Activated T-helper 1 cell treated with anti-CD3 and anti-CD28 coated beads, Interleukin-12 subunit alpha, Interleukin-12 subunit beta, Interleukin-2, Interleukin-4 antibody, amounts not matched to agents 30 ng/mL and 10 ng/mL and 1 ng/mL, durations not matched to agents 14 hours and 24 hours and 36 hours (primary cell): ENCODE measurements at regions not wholly inside any gene's neighbourhood (a gene's known extent, or its start where the extent isn't known, plus 50 kb on each side); places are given as distances from the start of the nearest gene placed in this dataset.

Experiments used
- DNase-seq: peaks from one replicate; pipeline ENCODE4 v3.0.0; 2021; ENCODE audit warnings: low spot score
- H3K27ac Mint-ChIP-seq: one replicate; pipeline ENCODE4 v1.8.0; 2021; ENCODE audit warnings: mild to moderate bottlenecking, mixed read lengths
- H3K27me3 Mint-ChIP-seq: one replicate; pipeline ENCODE4 v1.8.0; 2022; ENCODE audit warnings: mild to moderate bottlenecking, moderate library complexity, mixed read lengths; ENCODE audit not compliant: insufficient read depth
- H3K36me3 Mint-ChIP-seq: one replicate; pipeline ENCODE4 v1.8.0; 2021; ENCODE audit warnings: low read depth, mixed read lengths
- H3K4me1 Mint-ChIP-seq: one replicate; pipeline ENCODE4 v1.8.0; 2021; ENCODE audit warnings: low read depth, mixed read lengths
- H3K4me3 Mint-ChIP-seq: one replicate; pipeline ENCODE4 v1.8.0; 2021; ENCODE audit warnings: mild to moderate bottlenecking, moderate library complexity, mixed read lengths
- H3K9me3 Mint-ChIP-seq: one replicate; pipeline ENCODE4 v1.8.0; 2021; ENCODE audit warnings: mixed read lengths
- intact Hi-C: fragments of 100-400 bp; cut with micrococcal nuclease; formaldehyde crosslinking; loops from one replicate; pipeline ENCODE4 v1.15.1; 2024

DNA sequence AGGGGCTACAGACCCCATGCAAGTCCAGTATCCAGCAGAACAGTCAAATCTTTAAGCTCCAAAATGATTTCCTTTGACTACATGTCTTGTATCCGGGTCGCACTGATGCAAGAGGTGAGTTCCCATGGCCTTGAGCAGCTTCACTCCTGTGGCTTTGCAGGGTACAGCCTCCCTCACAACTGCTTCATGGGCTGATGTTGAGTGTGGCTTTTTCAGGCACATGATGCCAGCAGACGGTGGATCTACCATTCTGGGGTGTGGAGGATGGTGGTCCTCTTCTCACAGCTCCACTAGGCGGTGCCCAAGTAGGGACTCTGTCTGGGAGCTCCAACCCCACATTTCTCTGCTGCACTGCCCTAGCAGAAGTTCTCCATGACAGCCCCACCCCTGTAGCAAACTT lies 208.4 kb downstream of the INSIG2 start:
- Mint-ChIP-seq H3K4me3 (no peak overlapping the region), H3K9me3 (no peaks in the 10 kb centered on the region), H3K27me3 (peaks cover 24% of the 10 kb centered on the region), H3K4me1 (no peaks in the 10 kb centered on the region), H3K27ac (no peak overlapping the region), H3K36me3 (no peaks in the 10 kb centered on the region)
- intact Hi-C loops = no loop called here
- no peak for DNase-seq

- no peak for DNase-seq
- Mint-ChIP-seq H3K9me3 (no peaks in the 10 kb centered on the region), H3K36me3 (no peaks in the 10 kb centered on the region), H3K4me1 (no peaks in the 10 kb centered on the region), H3K27ac (no peak overlapping the region), H3K27me3 (peaks cover 25% of the 10 kb centered on the region), H3K4me3 (no peak overlapping the region)
- intact Hi-C loops = no loop called here
Measured at GRCh38 chr2:118295592-118296390, 207.5 kb downstream of the INSIG2 start.

DNA sequence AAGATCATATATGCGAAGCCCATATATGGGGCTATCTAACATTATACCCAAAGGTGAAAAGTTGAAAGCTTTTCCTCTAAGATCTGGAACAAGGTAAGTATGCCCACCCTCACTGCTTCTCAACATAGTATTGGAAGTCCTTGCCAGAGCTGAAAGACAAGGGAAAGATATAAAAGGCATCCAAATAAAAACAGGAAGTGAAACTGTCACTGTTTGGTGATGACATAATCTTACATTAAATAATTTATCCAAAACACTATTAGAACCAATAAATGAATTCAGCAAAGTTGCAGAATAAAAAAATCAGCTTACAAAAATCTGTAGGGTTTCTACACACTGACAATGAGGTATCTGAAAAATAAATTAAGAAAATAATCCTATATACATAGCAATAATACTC lies 205.8 kb downstream of the INSIG2 start:
- intact Hi-C loops = no loop called here
- Mint-ChIP-seq H3K4me1 (no peaks in the 10 kb centered on the region), H3K27me3 (peaks cover 22% of the 10 kb centered on the region), H3K27ac (no peak overlapping the region), H3K9me3 (no peaks in the 10 kb centered on the region), H3K4me3 (no peak overlapping the region), H3K36me3 (no peaks in the 10 kb centered on the region)
- no peak for DNase-seq

DNA sequence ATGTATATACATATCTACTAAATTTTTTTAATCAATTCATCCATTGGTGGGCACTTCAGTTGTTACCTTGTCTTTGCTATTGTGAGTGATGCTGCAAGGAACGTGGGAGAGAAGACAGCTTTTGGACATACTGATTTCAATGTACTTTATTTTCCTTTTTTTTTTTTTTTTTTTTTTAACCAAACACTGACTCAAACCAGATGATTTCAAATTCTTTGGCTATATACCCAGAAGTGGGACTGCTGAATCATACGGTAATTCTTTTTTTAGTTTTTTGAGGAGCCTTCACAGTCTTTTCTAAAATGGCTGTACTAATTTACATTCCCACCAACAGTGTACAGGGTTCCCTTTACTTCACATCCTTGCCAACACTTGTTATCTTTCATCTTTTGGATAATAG lies 204.7 kb downstream of the INSIG2 start:
- Mint-ChIP-seq H3K4me1 (no peaks in the 10 kb centered on the region), H3K36me3 (no peaks in the 10 kb centered on the region), H3K9me3 (no peaks in the 10 kb centered on the region), H3K27me3 (peaks cover 19% of the 10 kb centered on the region), H3K4me3 (no peak overlapping the region), H3K27ac (no peak overlapping the region)
- intact Hi-C loops = no loop called here
- DNase-seq = no peak

DNA sequence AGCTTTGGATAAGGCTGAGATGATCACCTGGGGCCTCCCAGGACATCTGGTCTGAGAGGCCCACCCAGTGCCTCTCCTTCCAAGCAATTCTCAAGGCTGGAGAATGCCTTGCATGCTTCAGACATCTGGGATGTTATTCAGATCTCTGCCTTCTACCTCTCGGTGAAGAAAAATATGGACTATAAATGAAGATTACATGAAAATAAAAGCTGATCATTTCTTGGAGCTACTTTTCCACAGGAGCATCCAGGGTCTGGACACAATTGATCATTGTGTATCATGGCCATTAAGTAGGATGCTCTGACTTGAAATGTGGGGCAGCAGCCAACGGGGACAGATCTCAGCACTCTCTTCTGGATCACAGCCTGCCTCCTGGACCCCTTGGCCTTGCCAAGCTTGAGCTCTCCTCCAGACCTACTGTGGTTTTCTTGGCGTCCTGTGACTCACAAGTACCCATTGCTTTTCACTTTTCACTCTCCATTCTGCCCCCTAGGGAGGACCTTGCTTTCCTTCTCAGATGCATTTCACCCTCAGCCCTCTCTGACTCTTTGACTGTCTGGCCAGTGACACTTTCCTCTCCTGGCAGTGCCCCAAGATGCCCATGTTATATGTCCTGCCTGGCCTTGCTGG lies 203.1 kb downstream of the INSIG2 start:
- no peaks in the 10 kb centered on the region for H3K36me3 Mint-ChIP-seq
- peaks cover 17% of the 10 kb centered on the region for H3K27me3 Mint-ChIP-seq
- no peaks in the 10 kb centered on the region for H3K9me3 Mint-ChIP-seq
- intact Hi-C loops = no loop called here
- H3K4me1 Mint-ChIP-seq = no peaks in the 10 kb centered on the region
- no peak overlapping the region for H3K27ac Mint-ChIP-seq
- no peak for DNase-seq
- no peak overlapping the region for H3K4me3 Mint-ChIP-seq

DNA sequence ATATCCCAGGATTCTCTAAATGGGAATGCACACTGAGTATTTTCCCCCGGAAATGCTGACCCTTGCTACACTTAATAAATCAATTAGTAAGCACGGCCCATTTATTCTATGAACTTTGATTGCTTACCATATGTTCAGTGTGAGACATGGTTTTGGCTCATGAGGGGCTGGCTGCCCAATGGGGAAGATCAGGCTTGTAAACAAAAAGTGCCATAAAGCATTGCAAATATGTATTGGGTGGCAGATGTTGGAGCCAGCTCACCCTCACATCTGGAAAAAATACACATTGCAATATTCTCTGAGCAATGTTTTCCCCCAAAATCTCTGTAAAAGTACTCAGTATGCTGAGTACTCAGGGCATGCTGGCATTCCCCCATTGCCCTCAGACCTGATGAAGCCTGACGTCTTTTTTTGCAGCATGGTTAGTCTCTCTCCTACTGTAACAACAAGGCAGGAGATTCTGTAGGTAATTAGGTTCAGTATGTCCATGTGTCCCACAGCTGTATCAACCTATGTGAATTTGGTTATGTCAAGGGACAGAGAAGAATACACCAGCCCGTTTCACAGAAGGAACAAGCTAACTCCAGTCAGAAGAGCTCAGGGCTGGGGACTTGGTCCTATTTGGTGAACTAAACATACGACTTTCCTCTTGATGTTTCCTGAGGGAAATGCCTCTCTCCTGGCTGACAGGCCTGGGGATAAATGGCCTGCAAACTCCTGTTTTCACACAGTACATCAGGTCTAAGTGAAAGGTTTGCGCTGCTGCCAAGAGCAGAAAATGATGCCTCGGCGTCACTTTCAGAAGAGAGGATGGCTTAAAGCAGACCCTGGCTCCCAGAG lies 202.4 kb downstream of the INSIG2 start:
- Mint-ChIP-seq H3K36me3 (no peaks in the 10 kb centered on the region), H3K4me3 (no peak overlapping the region), H3K4me1 (no peaks in the 10 kb centered on the region), H3K27me3 (peaks cover 15% of the 10 kb centered on the region), H3K27ac (no peak overlapping the region), H3K9me3 (no peaks in the 10 kb centered on the region)
- intact Hi-C loops = no loop called here
- no peak for DNase-seq

DNA sequence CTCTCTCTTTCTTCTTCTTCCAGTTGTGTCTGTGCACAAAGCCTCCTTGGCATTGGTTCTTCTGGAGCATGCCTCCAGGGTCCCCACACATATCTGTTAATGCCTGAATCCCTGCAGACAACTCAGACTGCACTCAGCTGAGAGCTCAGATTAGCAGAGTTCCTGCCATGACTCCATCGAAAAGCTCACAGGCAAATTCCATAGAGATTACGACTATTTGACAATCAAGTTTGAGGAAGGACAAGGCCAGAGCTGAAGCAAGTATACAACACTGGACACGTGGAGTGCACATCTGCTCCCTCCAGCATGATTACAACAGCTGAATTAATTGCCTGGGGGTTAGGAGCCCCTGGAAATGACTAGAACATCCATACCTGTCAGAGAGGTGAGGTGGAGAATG lies 190.7 kb downstream of the INSIG2 start:
- H3K27me3 Mint-ChIP-seq = peaks cover 25% of the 10 kb centered on the region
- H3K36me3 Mint-ChIP-seq = no peaks in the 10 kb centered on the region
- H3K27ac Mint-ChIP-seq = no peak overlapping the region
- no peak overlapping the region for H3K4me3 Mint-ChIP-seq
- intact Hi-C loops = no loop called here
- no peaks in the 10 kb centered on the region for H3K4me1 Mint-ChIP-seq
- DNase-seq = no peak
- H3K9me3 Mint-ChIP-seq = no peaks in the 10 kb centered on the region

DNA sequence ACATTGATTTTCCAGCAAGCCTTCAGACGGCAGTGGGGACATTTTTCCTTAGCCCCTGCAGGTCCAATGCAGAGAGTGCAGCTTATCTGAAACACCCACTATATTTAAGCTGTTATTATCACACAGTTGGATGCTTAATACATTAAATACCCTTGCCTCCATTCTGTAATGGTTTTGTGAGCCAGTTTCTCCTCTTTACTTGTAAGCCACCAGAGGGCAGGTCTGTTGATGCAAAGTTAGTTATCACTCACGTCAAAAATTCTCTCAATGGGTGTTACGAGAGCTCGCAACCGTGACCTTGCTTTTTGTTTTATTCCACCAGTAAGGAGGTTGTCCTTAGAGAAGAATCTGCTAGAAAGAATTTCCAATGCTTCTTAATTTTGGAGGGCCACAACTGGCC lies 189.8 kb downstream of the INSIG2 start:
- Mint-ChIP-seq H3K9me3 (no peaks in the 10 kb centered on the region), H3K27me3 (peaks cover 27% of the 10 kb centered on the region), H3K36me3 (no peaks in the 10 kb centered on the region)

DNA sequence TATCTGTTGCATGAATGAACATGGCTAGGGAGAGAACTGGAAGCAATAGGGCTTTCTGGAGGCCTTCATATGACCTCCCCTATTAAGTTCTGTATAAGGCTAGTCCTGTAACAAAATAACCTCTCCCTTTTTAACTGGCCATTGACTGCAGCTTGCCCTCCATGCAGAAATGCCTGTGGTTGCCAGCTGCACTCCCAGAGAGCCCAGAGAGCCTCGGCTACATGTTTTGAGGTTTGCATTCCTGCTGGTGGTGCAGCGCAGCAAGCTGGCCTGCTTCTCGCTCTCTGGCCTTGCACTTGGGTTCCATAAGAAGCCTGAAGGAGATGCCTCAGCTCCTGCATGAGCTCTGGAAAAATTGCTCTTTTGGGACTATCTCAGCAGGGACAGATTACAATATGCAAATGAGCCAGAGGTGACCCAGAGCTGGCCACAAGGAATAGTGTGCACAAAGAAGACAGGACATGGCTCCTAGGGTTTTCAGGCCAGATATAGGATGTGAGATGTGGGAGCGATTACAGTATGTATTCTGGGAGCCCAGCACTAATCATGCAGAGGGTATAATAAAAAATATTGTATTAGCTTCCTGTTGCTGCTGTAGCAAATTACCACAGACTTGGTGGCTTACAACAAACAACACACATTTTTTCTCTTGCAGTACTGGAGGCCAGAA lies 186.7 kb downstream of the INSIG2 start:
- Mint-ChIP-seq H3K4me1 (no peaks in the 10 kb centered on the region), H3K9me3 (no peaks in the 10 kb centered on the region), H3K27ac (no peak overlapping the region), H3K27me3 (peaks cover 5% of the 10 kb centered on the region), H3K36me3 (no peaks in the 10 kb centered on the region), H3K4me3 (no peak overlapping the region)
- no peak for DNase-seq
- intact Hi-C loops = no loop called here

More for the DNA sequence above, 189.8 kb downstream of the INSIG2 start:
- intact Hi-C loops = no loop called here
- Mint-ChIP-seq H3K27ac (no peak overlapping the region), H3K4me3 (no peak overlapping the region), H3K4me1 (no peaks in the 10 kb centered on the region)
- no peak for DNase-seq

DNA sequence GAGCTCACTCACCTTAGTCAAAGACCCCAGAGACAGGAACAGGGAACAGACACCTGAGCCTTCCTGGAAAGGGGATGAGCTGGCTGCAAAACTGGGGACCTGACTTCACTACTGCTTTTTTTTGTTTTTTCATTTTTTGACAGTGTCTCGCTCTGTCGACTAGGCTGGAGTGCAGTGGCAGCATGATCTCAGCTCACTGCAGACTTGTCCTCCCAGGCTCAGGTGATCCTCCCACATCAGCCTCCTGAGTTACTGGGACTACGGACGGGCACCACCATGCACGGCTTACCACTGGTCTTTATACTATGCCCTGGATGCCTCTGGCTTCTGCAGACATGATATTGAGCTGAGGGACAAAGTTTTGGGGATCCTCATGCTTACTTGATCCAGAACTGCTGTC lies 184.1 kb downstream of the INSIG2 start:
- Mint-ChIP-seq H3K27ac (no peak overlapping the region), H3K9me3 (no peaks in the 10 kb centered on the region), H3K27me3 (peaks cover 2% of the 10 kb centered on the region), H3K4me1 (no peaks in the 10 kb centered on the region), H3K4me3 (no peak overlapping the region), H3K36me3 (no peaks in the 10 kb centered on the region)
- intact Hi-C loops = no loop called here
- no peak for DNase-seq

GRCh38 chr2:118269408-118270051 lies 181.3 kb downstream of the INSIG2 start:
- peaks cover 7% of the 10 kb centered on the region for H3K27me3 Mint-ChIP-seq
- H3K9me3 Mint-ChIP-seq = no peaks in the 10 kb centered on the region
- H3K27ac Mint-ChIP-seq = no peak overlapping the region
- H3K4me1 Mint-ChIP-seq = no peaks in the 10 kb centered on the region
- intact Hi-C loops = no loop called here
- H3K36me3 Mint-ChIP-seq = no peaks in the 10 kb centered on the region
- no peak overlapping the region for H3K4me3 Mint-ChIP-seq
- no peak for DNase-seq

DNA sequence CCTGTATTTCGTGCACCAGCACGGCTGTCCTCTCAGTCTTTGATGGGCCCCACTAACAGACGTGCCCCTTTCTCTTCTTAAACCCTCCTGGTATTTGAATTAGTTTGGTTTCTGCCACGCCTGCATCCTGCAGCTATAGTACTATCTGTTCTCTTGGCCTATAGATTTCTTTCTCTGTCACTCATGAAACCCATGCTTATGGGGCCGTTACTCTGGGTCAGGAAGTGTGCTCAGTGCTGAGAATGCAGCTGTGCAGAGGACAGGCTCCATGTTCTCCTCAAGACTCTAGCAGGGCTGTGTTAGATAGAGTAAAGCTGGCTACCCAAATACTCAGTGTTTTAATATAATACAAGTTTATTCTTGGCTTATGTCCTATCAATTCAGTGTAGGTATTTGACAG lies 180.0 kb downstream of the INSIG2 start:
- Mint-ChIP-seq H3K27ac (no peak overlapping the region), H3K27me3 (peaks cover 6% of the 10 kb centered on the region), H3K36me3 (no peaks in the 10 kb centered on the region), H3K9me3 (no peaks in the 10 kb centered on the region), H3K4me1 (no peaks in the 10 kb centered on the region), H3K4me3 (no peak overlapping the region)
- intact Hi-C loops = no loop called here
- no peak for DNase-seq
